ENCODE measurements at regions not wholly inside any gene's neighbourhood (a gene's known extent, or its start where the extent isn't known, plus 50 kb on each side); places are given as distances from the start of the nearest gene placed in this dataset.

DNA sequence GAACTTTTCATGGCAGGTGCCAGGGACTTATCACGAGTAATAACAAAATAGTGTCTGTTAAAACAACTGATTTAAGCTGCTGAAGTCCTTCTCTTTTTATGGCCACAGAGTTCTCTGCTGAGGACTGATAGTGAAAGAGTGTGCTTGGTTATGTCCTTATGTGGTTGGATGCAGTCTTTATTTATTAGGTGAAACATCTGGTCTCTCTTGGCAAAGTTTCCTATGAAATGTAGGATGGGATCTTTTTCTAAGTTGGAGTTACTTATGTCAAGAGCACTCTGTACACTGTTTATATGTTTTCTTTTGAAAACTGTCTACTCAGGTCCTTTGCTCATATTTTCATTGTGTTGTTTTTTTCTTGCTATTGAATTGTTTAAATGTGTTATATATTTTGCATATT is 1816.1 kb upstream of the C9orf72 start:
- H3K9me2 ChIP-seq (replicated peaks; ENCODE audit: control insufficient read depth, low read length): no peaks in the 10 kb centered on the region
- H3K27ac ChIP-seq (ENCODE audit: low read depth, low read length): no peak overlapping the region
- H3K4me1 ChIP-seq (ENCODE audit: control insufficient read depth, low read length): no peaks in the 10 kb centered on the region
- no peaks in the 10 kb centered on the region for H3K36me3 ChIP-seq (ENCODE audit: control insufficient read depth, low read length)
- no peaks in the 10 kb centered on the region for H3F3A ChIP-seq (ENCODE audit: control insufficient read depth, insufficient read depth)
- no peaks in the 10 kb centered on the region for H4K20me1 ChIP-seq (ENCODE audit: control insufficient read depth, insufficient read depth, low read depth, low read length)
- TF ChIP-seq EZH2phosphoT487 (IDR thresholded peaks at IDR 0.05; ENCODE audit: borderline replicate concordance, low read length): no peak
- TF ChIP-seq, protein P1, sequence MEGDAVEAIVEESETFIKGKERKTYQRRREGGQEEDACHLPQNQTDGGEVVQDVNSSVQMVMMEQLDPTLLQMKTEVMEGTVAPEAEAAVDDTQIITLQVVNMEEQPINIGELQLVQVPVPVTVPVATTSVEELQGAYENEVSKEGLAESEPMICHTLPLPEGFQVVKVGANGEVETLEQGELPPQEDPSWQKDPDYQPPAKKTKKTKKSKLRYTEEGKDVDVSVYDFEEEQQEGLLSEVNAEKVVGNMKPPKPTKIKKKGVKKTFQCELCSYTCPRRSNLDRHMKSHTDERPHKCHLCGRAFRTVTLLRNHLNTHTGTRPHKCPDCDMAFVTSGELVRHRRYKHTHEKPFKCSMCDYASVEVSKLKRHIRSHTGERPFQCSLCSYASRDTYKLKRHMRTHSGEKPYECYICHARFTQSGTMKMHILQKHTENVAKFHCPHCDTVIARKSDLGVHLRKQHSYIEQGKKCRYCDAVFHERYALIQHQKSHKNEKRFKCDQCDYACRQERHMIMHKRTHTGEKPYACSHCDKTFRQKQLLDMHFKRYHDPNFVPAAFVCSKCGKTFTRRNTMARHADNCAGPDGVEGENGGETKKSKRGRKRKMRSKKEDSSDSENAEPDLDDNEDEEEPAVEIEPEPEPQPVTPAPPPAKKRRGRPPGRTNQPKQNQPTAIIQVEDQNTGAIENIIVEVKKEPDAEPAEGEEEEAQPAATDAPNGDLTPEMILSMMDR (IDR thresholded peaks at IDR 0.05; ENCODE audit: low read depth, low read length, poor library complexity, severe bottlenecking): no peak
- H3K79me2 ChIP-seq (ENCODE audit: control insufficient read depth, low read length): no peaks in the 10 kb centered on the region
- H3K9me3 ChIP-seq (ENCODE audit: control insufficient read depth, insufficient read depth, low read length): no peaks in the 10 kb centered on the region
- H3K4me3 ChIP-seq (ENCODE audit: low read length): no peak overlapping the region
- no peaks in the 10 kb centered on the region for H3K27me3 ChIP-seq (ENCODE audit: control insufficient read depth, low read length)
- H3K4me2 ChIP-seq (ENCODE audit: low read length): no peak overlapping the region

DNA sequence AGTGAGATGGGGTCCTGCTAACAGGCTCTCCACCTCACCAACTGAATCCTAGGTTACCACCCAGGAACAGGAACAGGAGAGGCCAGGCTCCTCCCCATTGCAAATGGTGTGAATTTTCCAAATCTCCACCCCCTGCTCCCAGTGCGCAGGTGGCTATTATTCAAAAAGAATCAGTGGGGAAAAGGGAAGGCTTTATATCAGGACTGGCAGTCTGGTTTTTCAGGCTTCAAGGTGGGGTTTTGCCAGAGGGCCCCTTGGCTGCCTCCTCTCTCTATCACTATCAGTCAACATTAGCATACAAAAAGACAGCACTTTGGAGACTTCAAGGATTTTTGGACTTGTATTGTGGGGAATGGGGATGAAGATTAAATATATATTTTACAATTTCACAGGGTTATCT is 1817.6 kb upstream of the C9orf72 start:
- Histone ChIP-seq H3K9me2 (replicated peaks; ENCODE audit: control insufficient read depth, low read length) (no peaks in the 10 kb centered on the region), H3K36me3 (ENCODE audit: control insufficient read depth, low read length) (no peaks in the 10 kb centered on the region), H3K4me2 (ENCODE audit: low read length) (no peak overlapping the region), H3K79me2 (ENCODE audit: control insufficient read depth, low read length) (no peaks in the 10 kb centered on the region), H3K4me1 (ENCODE audit: control insufficient read depth, low read length) (no peaks in the 10 kb centered on the region), H3K9me3 (ENCODE audit: control insufficient read depth, insufficient read depth, low read length) (no peaks in the 10 kb centered on the region), H3F3A (ENCODE audit: control insufficient read depth, insufficient read depth) (no peaks in the 10 kb centered on the region), H3K4me3 (ENCODE audit: low read length) (no peak overlapping the region), H4K20me1 (ENCODE audit: control insufficient read depth, insufficient read depth, low read depth, low read length) (no peaks in the 10 kb centered on the region), H3K27ac (ENCODE audit: low read depth, low read length) (no peak overlapping the region), H3K27me3 (ENCODE audit: control insufficient read depth, low read length) (no peaks in the 10 kb centered on the region)
- TF ChIP-seq, protein P1 (IDR thresholded peaks at IDR 0.05; ENCODE audit: low read depth, low read length, poor library complexity, severe bottlenecking): no peak
- no peak for TF ChIP-seq EZH2phosphoT487 (IDR thresholded peaks at IDR 0.05; ENCODE audit: borderline replicate concordance, low read length)

GRCh38 chr9:29393064-29393463 is 1819.8 kb upstream of the C9orf72 start:
- H3K27ac ChIP-seq (ENCODE audit: low read depth, low read length): no peak overlapping the region
- H3K27me3 ChIP-seq (ENCODE audit: control insufficient read depth, low read length): no peaks in the 10 kb centered on the region
- H3K9me3 ChIP-seq (ENCODE audit: control insufficient read depth, insufficient read depth, low read length): no peaks in the 10 kb centered on the region
- no peaks in the 10 kb centered on the region for H3K9me2 ChIP-seq (replicated peaks; ENCODE audit: control insufficient read depth, low read length)
- no peaks in the 10 kb centered on the region for H3F3A ChIP-seq (ENCODE audit: control insufficient read depth, insufficient read depth)
- H3K36me3 ChIP-seq (ENCODE audit: control insufficient read depth, low read length): no peaks in the 10 kb centered on the region
- no peaks in the 10 kb centered on the region for H4K20me1 ChIP-seq (ENCODE audit: control insufficient read depth, insufficient read depth, low read depth, low read length)
- H3K4me3 ChIP-seq (ENCODE audit: low read length): no peak overlapping the region
- no peak for TF ChIP-seq EZH2phosphoT487 (IDR thresholded peaks at IDR 0.05; ENCODE audit: borderline replicate concordance, low read length)
- TF ChIP-seq, protein P1 (IDR thresholded peaks at IDR 0.05; ENCODE audit: low read depth, low read length, poor library complexity, severe bottlenecking): no peak
- H3K79me2 ChIP-seq (ENCODE audit: control insufficient read depth, low read length): no peaks in the 10 kb centered on the region
- no peaks in the 10 kb centered on the region for H3K4me1 ChIP-seq (ENCODE audit: control insufficient read depth, low read length)
- H3K4me2 ChIP-seq (ENCODE audit: low read length): no peak overlapping the region

DNA sequence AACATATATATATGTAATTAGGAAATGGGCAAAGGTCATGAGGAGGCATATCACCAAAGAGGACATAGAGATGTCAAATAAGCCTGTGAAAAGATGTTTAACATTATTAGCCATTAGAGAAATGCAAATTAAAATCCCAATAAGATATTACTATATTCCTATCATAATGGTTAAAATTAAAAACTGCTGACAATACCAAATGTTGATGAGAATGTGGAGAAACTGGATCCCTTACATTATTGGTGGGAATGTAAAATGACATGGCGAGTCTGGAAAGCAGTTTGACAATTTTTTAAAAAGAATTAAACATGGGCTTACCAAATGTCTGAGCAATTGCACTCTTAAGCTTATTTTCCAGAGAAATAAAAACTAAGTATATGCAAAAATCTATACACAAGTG is 1821.6 kb upstream of the C9orf72 start:
- no peak overlapping the region for H3K4me2 ChIP-seq (ENCODE audit: low read length)
- H3K9me3 ChIP-seq (ENCODE audit: control insufficient read depth, insufficient read depth, low read length): no peaks in the 10 kb centered on the region
- no peaks in the 10 kb centered on the region for H3K4me1 ChIP-seq (ENCODE audit: control insufficient read depth, low read length)
- H3F3A ChIP-seq (ENCODE audit: control insufficient read depth, insufficient read depth): no peaks in the 10 kb centered on the region
- no peak overlapping the region for H3K27ac ChIP-seq (ENCODE audit: low read depth, low read length)
- H3K36me3 ChIP-seq (ENCODE audit: control insufficient read depth, low read length): no peaks in the 10 kb centered on the region
- H3K27me3 ChIP-seq (ENCODE audit: control insufficient read depth, low read length): no peaks in the 10 kb centered on the region
- no peaks in the 10 kb centered on the region for H3K9me2 ChIP-seq (replicated peaks; ENCODE audit: control insufficient read depth, low read length)
- TF ChIP-seq EZH2phosphoT487 (IDR thresholded peaks at IDR 0.05; ENCODE audit: borderline replicate concordance, low read length): no peak
- TF ChIP-seq, protein P1 (IDR thresholded peaks at IDR 0.05; ENCODE audit: low read depth, low read length, poor library complexity, severe bottlenecking): no peak
- H4K20me1 ChIP-seq (ENCODE audit: control insufficient read depth, insufficient read depth, low read depth, low read length): no peaks in the 10 kb centered on the region
- H3K4me3 ChIP-seq (ENCODE audit: low read length): no peak overlapping the region
- no peaks in the 10 kb centered on the region for H3K79me2 ChIP-seq (ENCODE audit: control insufficient read depth, low read length)

Data from DOHH2 (cell line).